Naive thymus-derived CD8-positive, alpha-beta T cell (primary cell): ENCODE measurements at regions not wholly inside any gene's neighbourhood (a gene's known extent, or its start where the extent isn't known, plus 50 kb on each side); places are given as distances from the start of the nearest gene placed in this dataset.
"Not testable (repeated sequence)": the region's sequence is repeated elsewhere in the genome, so short reads cannot be mapped to it uniquely, and the experiment has no call there.

Experiments
- ATAC-seq, 2 donors: fragments of 150-1000 bp; cut with Tn5 transposase in 1 of 2; sonication (Bioruptor Pico), chemical (Tn5 transposase) in 1 of 2; 1 replicate in 1 of 2; 2 replicates in 1 of 2; pipeline ENCODE4 v1.10.0; 2021; ENCODE audit warnings: mild to moderate bottlenecking in 2 of 2, moderate library complexity in 2 of 2
- POLR2A ChIA-PET: fragments of 350-600 bp; sonication (Branson Sonifier 250); formaldehyde crosslinking; loops from one replicate; lab custom pipeline; 2021; ENCODE audit warnings: antibody characterized with exemption; lab: Charles Lee
- DNase-seq, 10 donors: peaks; one replicate each; pipeline versions ENCODE4 v3.0.0 to v3.0.0-alpha.2; 2020 to 2022
- H3K27ac Mint-ChIP-seq, 10 donors: one replicate each; pipeline ENCODE4 v1.8.0; 2020 to 2022; ENCODE audit warnings: mild to moderate bottlenecking in 10 of 10, mixed read lengths in 10 of 10, moderate library complexity in 4 of 10, inconsistent platforms in 1 of 10
- H3K27me3 Mint-ChIP-seq, 5 donors: one replicate each; pipeline ENCODE4 v1.8.0; 2021 to 2022; ENCODE audit warnings: mixed read lengths in 5 of 5
- H3K36me3 Mint-ChIP-seq, 3 donors: one replicate each; pipeline ENCODE4 v1.8.0; 2020 to 2022; ENCODE audit warnings: mixed read lengths in 3 of 3, mild to moderate bottlenecking in 2 of 3, inconsistent platforms in 1 of 3
- H3K4me1 Mint-ChIP-seq, 4 donors: one replicate each; pipeline ENCODE4 v1.8.0; 2021 to 2022; ENCODE audit warnings: mixed read lengths in 4 of 4
- H3K4me3 Mint-ChIP-seq, 10 donors: one replicate each; pipeline ENCODE4 v1.8.0; 2020 to 2022; ENCODE audit warnings: mild to moderate bottlenecking in 10 of 10, mixed read lengths in 10 of 10, moderate library complexity in 6 of 10, inconsistent platforms in 1 of 10
- H3K9me3 Mint-ChIP-seq, 9 donors: one replicate each; pipeline ENCODE4 v1.8.0; 2020 to 2022; ENCODE audit warnings: mixed read lengths in 9 of 9, mild to moderate bottlenecking in 3 of 9, inconsistent platforms in 1 of 9, moderate library complexity in 1 of 9

- POLR2A ChIA-PET: no interaction called here
- peaks cover 0 to 9% (median 2%) of the 10 kb centered on the region in 9 donors for H3K9me3 Mint-ChIP-seq
- H3K27ac Mint-ChIP-seq: no peak overlapping the region
Measured at GRCh38 chr13:87128036-87128435, 543.1 kb upstream of the SLITRK5 start.

GRCh38 chr13:87128491-87128890, 542.7 kb upstream of the SLITRK5 start:
- Mint-ChIP-seq H3K36me3 (no peaks in the 10 kb centered on the region), H3K9me3 (peaks cover 0 to 9% (median 2%) of the 10 kb centered on the region in 9 donors), H3K27ac (no peak overlapping the region), H3K27me3 (no peaks in the 10 kb centered on the region), H3K4me3 (no peak overlapping the region), H3K4me1 (no peaks in the 10 kb centered on the region)
- ATAC-seq (no peak), DNase-seq (no peak)
- POLR2A ChIA-PET: no interaction called here

More at GRCh38 chr13:87128036-87128435, 543.1 kb upstream of the SLITRK5 start:
- no peak overlapping the region for H3K4me3 Mint-ChIP-seq
- H3K36me3 Mint-ChIP-seq: no peaks in the 10 kb centered on the region
- no peaks in the 10 kb centered on the region for H3K4me1 Mint-ChIP-seq
- no peaks in the 10 kb centered on the region for H3K27me3 Mint-ChIP-seq
- ATAC-seq: no peak
- no peak for DNase-seq

- H3K27me3 Mint-ChIP-seq: no peaks in the 10 kb centered on the region
- H3K4me1 Mint-ChIP-seq: no peaks in the 10 kb centered on the region
- POLR2A ChIA-PET: no interaction called here
- no peaks in the 10 kb centered on the region for H3K36me3 Mint-ChIP-seq
- DNase-seq (no peak), ATAC-seq (no peak)
- no peak overlapping the region for H3K4me3 Mint-ChIP-seq
- no peak overlapping the region for H3K27ac Mint-ChIP-seq
- H3K9me3 Mint-ChIP-seq: peaks cover 0 to 9% (median 2%) of the 10 kb centered on the region in 9 donors
Measured at GRCh38 chr13:87129602-87130300, 541.4 kb upstream of the SLITRK5 start.

GRCh38 chr13:87130423-87130822, 540.7 kb upstream of the SLITRK5 start:
- H3K27me3 Mint-ChIP-seq: no peaks in the 10 kb centered on the region
- peaks cover 0 to 9% (median 2%) of the 10 kb centered on the region in 9 donors for H3K9me3 Mint-ChIP-seq
- DNase-seq (no peak), ATAC-seq (no peak)
- POLR2A ChIA-PET: no interaction called here
- no peak overlapping the region for H3K4me3 Mint-ChIP-seq
- H3K36me3 Mint-ChIP-seq: no peaks in the 10 kb centered on the region
- no peaks in the 10 kb centered on the region for H3K4me1 Mint-ChIP-seq
- H3K27ac Mint-ChIP-seq: no peak overlapping the region

GRCh38 chr13:87131611-87132010, 539.6 kb upstream of the SLITRK5 start:
- ATAC-seq: no peak
- no peaks in the 10 kb centered on the region for H3K36me3 Mint-ChIP-seq
- H3K9me3 Mint-ChIP-seq: peaks cover 0 to 12% (median 0%) of the 10 kb centered on the region in 9 donors
- H3K4me1 Mint-ChIP-seq: no peaks in the 10 kb centered on the region
- POLR2A ChIA-PET: no interaction called here
- no peak overlapping the region for H3K4me3 Mint-ChIP-seq
- no peak for DNase-seq
- H3K27ac Mint-ChIP-seq: no peak overlapping the region
- no peaks in the 10 kb centered on the region for H3K27me3 Mint-ChIP-seq

GRCh38 chr13:87138866-87139265, 532.3 kb upstream of the SLITRK5 start:
- Mint-ChIP-seq H3K4me1 (no peaks in the 10 kb centered on the region), H3K36me3 (no peaks in the 10 kb centered on the region), H3K4me3 (no peak overlapping the region), H3K27ac (no peak overlapping the region), H3K27me3 (no peaks in the 10 kb centered on the region), H3K9me3 (peaks cover 0 to 10% (median 0%) of the 10 kb centered on the region in 9 donors)
- ATAC-seq (no peak), DNase-seq (no peak)
- POLR2A ChIA-PET: no interaction called here

GRCh38 chr13:87147076-87147475, 524.1 kb upstream of the SLITRK5 start:
- Mint-ChIP-seq H3K4me3 (no peak overlapping the region), H3K27me3 (no peaks in the 10 kb centered on the region)
- POLR2A ChIA-PET: no interaction called here

DNA sequence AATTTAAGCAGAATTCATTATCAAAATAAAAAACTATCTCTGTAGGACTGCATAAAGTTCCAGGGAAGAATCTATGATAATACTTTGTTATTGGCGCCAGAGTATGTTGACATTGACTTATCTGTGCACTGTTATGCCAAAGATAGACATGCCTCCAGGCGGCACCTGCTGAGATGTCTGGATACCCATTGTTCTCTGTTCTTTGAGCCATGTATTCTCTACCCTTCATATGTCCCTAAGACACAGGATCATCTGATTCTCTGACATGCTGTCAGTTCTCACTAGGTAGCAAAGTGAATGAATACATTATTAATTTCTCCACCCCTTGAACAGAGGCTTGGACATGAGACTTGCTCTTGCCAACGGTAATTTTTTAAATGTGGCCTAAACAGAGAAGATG, 517.8 kb upstream of the SLITRK5 start:
- ATAC-seq: no peak
- no peaks in the 10 kb centered on the region for H3K36me3 Mint-ChIP-seq
- POLR2A ChIA-PET: no interaction called here
- no peak overlapping the region for H3K4me3 Mint-ChIP-seq
- no peaks in the 10 kb centered on the region for H3K4me1 Mint-ChIP-seq
- H3K27me3 Mint-ChIP-seq: no peaks in the 10 kb centered on the region
- H3K27ac Mint-ChIP-seq: no peak overlapping the region
- peaks cover 0 to 10% (median 0%) of the 10 kb centered on the region in 9 donors for H3K9me3 Mint-ChIP-seq
- no peak for DNase-seq

More at GRCh38 chr13:87147076-87147475, 524.1 kb upstream of the SLITRK5 start:
- H3K4me1 Mint-ChIP-seq: no peaks in the 10 kb centered on the region
- H3K9me3 Mint-ChIP-seq: peaks cover 0 to 11% (median 0%) of the 10 kb centered on the region in 9 donors
- H3K27ac Mint-ChIP-seq: no peak overlapping the region
- no peaks in the 10 kb centered on the region for H3K36me3 Mint-ChIP-seq
- no peak for ATAC-seq
- no peak for DNase-seq

DNA sequence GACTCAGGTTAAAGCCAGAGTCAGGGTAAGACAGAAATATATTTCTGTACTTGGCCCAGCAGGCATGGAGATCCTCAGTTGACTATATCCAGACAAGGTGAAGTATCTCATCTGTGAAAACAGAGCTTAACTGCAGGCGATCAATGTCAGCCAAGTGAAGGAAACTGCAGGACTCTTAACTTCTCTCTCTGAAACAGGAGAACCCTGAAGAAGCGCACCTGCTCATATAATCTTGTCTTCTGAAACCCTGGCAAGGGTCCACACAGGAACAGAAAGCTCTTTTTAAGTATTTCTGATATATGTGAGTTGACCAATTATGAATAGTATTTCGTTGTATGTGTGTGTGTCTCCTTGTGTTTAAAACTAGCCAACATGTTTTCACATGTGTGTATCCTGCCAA, 504.8 kb upstream of the SLITRK5 start:
- Mint-ChIP-seq H3K27me3 (no peaks in the 10 kb centered on the region), H3K27ac (no peak overlapping the region), H3K9me3 (peaks cover 0 to 25% (median 11%) of the 10 kb centered on the region in 9 donors), H3K4me1 (no peaks in the 10 kb centered on the region), H3K36me3 (no peaks in the 10 kb centered on the region), H3K4me3 (no peak overlapping the region)
- POLR2A ChIA-PET: no interaction called here
- DNase-seq: no peak
- no peak for ATAC-seq

- DNase-seq (no peak), ATAC-seq (no peak)
- Mint-ChIP-seq H3K27ac (no peak overlapping the region), H3K4me3 (no peak overlapping the region), H3K9me3 (peaks cover 0 to 14% (median 0%) of the 10 kb centered on the region in 9 donors), H3K36me3 (no peaks in the 10 kb centered on the region), H3K27me3 (no peaks in the 10 kb centered on the region), H3K4me1 (no peaks in the 10 kb centered on the region)
- POLR2A ChIA-PET: no interaction called here
Measured at GRCh38 chr13:87168390-87168789, 502.8 kb upstream of the SLITRK5 start.

GRCh38 chr13:87169337-87169736, 501.8 kb upstream of the SLITRK5 start:
- Mint-ChIP-seq H3K36me3 (no peaks in the 10 kb centered on the region), H3K4me1 (no peaks in the 10 kb centered on the region), H3K27me3 (no peaks in the 10 kb centered on the region), H3K9me3 (peaks cover 0 to 14% (median 0%) of the 10 kb centered on the region in 9 donors), H3K4me3 (no peak overlapping the region), H3K27ac (no peak overlapping the region)
- POLR2A ChIA-PET: no interaction called here
- no peak for ATAC-seq
- DNase-seq: no peak

- no peak for DNase-seq
- Mint-ChIP-seq H3K27me3 (no peaks in the 10 kb centered on the region), H3K4me1 (no peaks in the 10 kb centered on the region), H3K36me3 (no peaks in the 10 kb centered on the region), H3K9me3 (peaks cover 0 to 12% (median 1%) of the 10 kb centered on the region in 9 donors), H3K4me3 (no peak overlapping the region), H3K27ac (no peak overlapping the region)
- POLR2A ChIA-PET: interaction anchor here (0.6 kb wide), 1 partner anchor 95 kb away, joined by 4 read pairs; no protein-coding TSS in a partner anchor
- no peak for ATAC-seq
Measured at GRCh38 chr13:87172166-87172835, 498.9 kb upstream of the SLITRK5 start.

- H3K27ac Mint-ChIP-seq, H3K36me3 Mint-ChIP-seq, DNase-seq, ATAC-seq, H3K9me3 Mint-ChIP-seq, POLR2A ChIA-PET, H3K4me1 Mint-ChIP-seq, H3K4me3 Mint-ChIP-seq, H3K27me3 Mint-ChIP-seq: not testable (repeated sequence)
Measured at GRCh38 chr13:87185138-87185537, 486.0 kb upstream of the SLITRK5 start.
